ENCODE measurements at regions not wholly inside any gene's neighbourhood (a gene's known extent, or its start where the extent isn't known, plus 50 kb on each side); places are given as distances from the start of the nearest gene placed in this dataset.

GRCh38 chr1:14326857-14327256 is 271.6 kb upstream of the KAZN start:
- H3K36me3 ChIP-seq = no peaks in the 10 kb centered on the region
- peaks cover 16% of the 10 kb centered on the region for H3K9me3 ChIP-seq (replicated peaks)
- no peak for DNase-seq
- H3K4me3 ChIP-seq = no peak overlapping the region
- no peak for TF ChIP-seq CTCF (IDR thresholded peaks at IDR 0.05; ENCODE audit: borderline replicate concordance)
- intact Hi-C loops (cut with micrococcal nuclease) = no loop called here
- no peak overlapping the region for H3K27ac ChIP-seq (replicated peaks)
- H3K4me1 ChIP-seq = no peaks in the 10 kb centered on the region
- peaks cover 37% of the 10 kb centered on the region for H3K27me3 ChIP-seq (ENCODE audit: low read depth)

GRCh38 chr1:14328685-14329084 is 269.8 kb upstream of the KAZN start:
- TF ChIP-seq CTCF (IDR thresholded peaks at IDR 0.05; ENCODE audit: borderline replicate concordance) = no peak
- intact Hi-C loops (cut with micrococcal nuclease) = no loop called here
- Histone ChIP-seq H3K27me3 (ENCODE audit: low read depth) (peaks cover 37% of the 10 kb centered on the region), H3K4me1 (no peaks in the 10 kb centered on the region), H3K36me3 (no peaks in the 10 kb centered on the region), H3K27ac (replicated peaks) (no peak overlapping the region), H3K9me3 (replicated peaks) (peaks cover 16% of the 10 kb centered on the region), H3K4me3 (no peak overlapping the region)
- no peak for DNase-seq

GRCh38 chr1:14332158-14332557 is 266.3 kb upstream of the KAZN start:
- Histone ChIP-seq H3K36me3 (no peaks in the 10 kb centered on the region), H3K4me3 (no peak overlapping the region), H3K4me1 (no peaks in the 10 kb centered on the region), H3K27ac (replicated peaks) (no peak overlapping the region), H3K27me3 (ENCODE audit: low read depth) (peaks cover 29% of the 10 kb centered on the region), H3K9me3 (replicated peaks) (peaks cover 16% of the 10 kb centered on the region)
- TF ChIP-seq CTCF (IDR thresholded peaks at IDR 0.05; ENCODE audit: borderline replicate concordance) = no peak
- intact Hi-C loops (cut with micrococcal nuclease) = no loop called here
- DNase-seq = no peak

- H3K4me1 ChIP-seq = no peaks in the 10 kb centered on the region
- intact Hi-C loops (cut with micrococcal nuclease) = no loop called here
- TF ChIP-seq CTCF (IDR thresholded peaks at IDR 0.05; ENCODE audit: borderline replicate concordance) = no peak
These were observed 263.9 kb upstream of the KAZN start for GRCh38 chr1:14334336-14335176.

GRCh38 chr1:14338509-14338908 is 260.0 kb upstream of the KAZN start:
- Histone ChIP-seq H3K27ac (replicated peaks) (no peak overlapping the region), H3K4me3 (no peak overlapping the region), H3K4me1 (no peaks in the 10 kb centered on the region), H3K9me3 (replicated peaks) (no peaks in the 10 kb centered on the region), H3K27me3 (ENCODE audit: low read depth) (peaks cover 65% of the 10 kb centered on the region), H3K36me3 (no peaks in the 10 kb centered on the region)
- intact Hi-C loops (cut with micrococcal nuclease) = no loop called here
- no peak for TF ChIP-seq CTCF (IDR thresholded peaks at IDR 0.05; ENCODE audit: borderline replicate concordance)
- DNase-seq = no peak

More at GRCh38 chr1:14334336-14335176, 263.9 kb upstream of the KAZN start:
- H3K36me3 ChIP-seq = no peaks in the 10 kb centered on the region
- H3K27me3 ChIP-seq (ENCODE audit: low read depth) = peaks cover 27% of the 10 kb centered on the region
- no peak overlapping the region for H3K4me3 ChIP-seq
- DNase-seq = no peak
- no peak overlapping the region for H3K27ac ChIP-seq (replicated peaks)
- H3K9me3 ChIP-seq (replicated peaks) = peaks cover 16% of the 10 kb centered on the region

All from left ventricle myocardium inferior (tissue), 1 donor.